Body of pancreas (tissue), 4 donors: ENCODE measurements at regions not wholly inside any gene's neighbourhood (a gene's known extent, or its start where the extent isn't known, plus 50 kb on each side); places are given as distances from the start of the nearest gene placed in this dataset.

Experiments used
- ATAC-seq: fragments of 150-250 bp; one replicate; pipeline ENCODE4 v1.9.1; 2016
- DNase-seq, 4 donors: peaks; one replicate each; pipeline ENCODE4 v3.0.0-alpha.2; 2019
- H3K27ac ChIP-seq, 4 donors: fragments of 200-600 bp; sonication (generic); 1 replicate in 3 of 4; 2 replicates in 1 of 4; pipeline versions ENCODE4 v1.5.1 to v1.6.1; 2016 to 2019; ENCODE audit warnings: mild to moderate bottlenecking in 1 of 4, mixed read lengths in 1 of 4, moderate library complexity in 1 of 4
- H3K27me3 ChIP-seq, 2 donors: fragments of 200-600 bp; sonication (generic); one replicate each; pipeline ENCODE4 v1.6.0; 2016; ENCODE audit warnings: mild to moderate bottlenecking in 1 of 2
- H3K36me3 ChIP-seq, 2 donors: fragments of 200-600 bp; sonication (generic); replicated peaks in 1 of 2; 2 replicates each; pipeline ENCODE4 v1.5.1; 2016; ENCODE audit warnings: low read depth in 2 of 2; ENCODE audit not compliant: insufficient read depth in 1 of 2
- H3K4me1 ChIP-seq: fragments of 200-600 bp; sonication (generic); one replicate; pipeline ENCODE4 v1.6.0; 2016
- H3K4me3 ChIP-seq, 2 donors: fragments of 200-600 bp; sonication (generic); 1 replicate in 1 of 2; 2 replicates in 1 of 2; pipeline ENCODE4 v1.5.1; 2016 to 2019
- H3K9me3 ChIP-seq, 3 donors: fragments of 200-600 bp; sonication (generic); 1 replicate in 2 of 3; 2 replicates in 1 of 3; pipeline ENCODE4 v1.5.1; 2016
- POLR2A ChIP-seq, 3 donors: fragments of 450-650 bp; IDR thresholded peaks; one replicate each; pipeline ENCODE4 v1.6.1; 2016; ENCODE audit warnings: antibody characterized with exemption in 3 of 3, mild to moderate bottlenecking in 2 of 3
- WGBS, 2 donors: methylation state at CpG; one replicate each; pipeline ENCODE4 v1.1.5; 2017; 5-methylcytosine and 5-hydroxymethylcytosine counted together
- intact Hi-C: fragments of 100-400 bp; cut with DNase I; formaldehyde crosslinking; loops from one replicate; pipeline ENCODE4 v1.15.1; 2023
- TF ChIP-seq, protein P1 (sequence below), 7 experiments: fragments of 450-650 bp in 4 of 7; fragments of 200-600 bp in 3 of 7; sonication (generic) in 3 of 7; IDR thresholded peaks; one replicate each; pipeline ENCODE4 v1.5.1; 2016 to 2019; ENCODE audit warnings: antibody characterized with exemption in 7 of 7

DNA sequence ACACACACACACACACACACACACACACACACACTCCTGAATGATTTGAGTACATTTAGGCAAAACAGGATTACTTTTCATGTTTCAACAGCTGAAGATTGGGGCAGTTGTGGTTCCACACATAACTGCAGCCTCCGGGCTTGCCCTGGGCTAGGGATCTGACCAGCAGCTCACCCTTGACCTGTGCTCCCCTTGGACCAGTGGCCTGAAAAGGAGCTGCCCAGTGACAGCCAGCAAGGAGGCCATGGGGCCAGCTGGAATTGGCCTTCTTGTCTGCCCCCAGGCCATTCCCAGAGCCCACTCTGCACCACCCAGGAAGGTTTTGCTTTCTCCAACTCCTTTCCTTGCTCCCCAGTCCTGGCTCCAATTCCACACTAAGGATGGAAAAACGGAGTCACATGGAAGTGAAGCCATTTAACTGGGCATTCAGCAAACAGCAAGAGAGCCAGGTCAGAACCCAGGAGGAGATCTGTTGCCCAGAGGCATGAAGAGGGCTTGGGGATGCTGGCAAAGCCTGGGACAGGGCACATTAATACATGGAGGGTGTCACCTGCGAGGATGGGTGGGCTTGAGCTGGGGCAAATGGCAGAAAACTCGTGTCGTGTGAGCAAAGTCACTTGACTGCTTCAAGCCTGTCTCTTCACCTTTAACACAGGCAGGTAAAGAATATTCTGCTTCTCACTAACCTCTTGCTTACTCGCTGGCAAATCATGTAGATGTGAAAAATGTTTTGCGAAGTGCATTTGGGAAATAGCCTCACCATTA, 61.5 kb upstream of the GDF10 start:
- WGBS, 2 donors, result 89 to 94% methylated on average over 6 to 7 of the region's 7 CpGs

DNA sequence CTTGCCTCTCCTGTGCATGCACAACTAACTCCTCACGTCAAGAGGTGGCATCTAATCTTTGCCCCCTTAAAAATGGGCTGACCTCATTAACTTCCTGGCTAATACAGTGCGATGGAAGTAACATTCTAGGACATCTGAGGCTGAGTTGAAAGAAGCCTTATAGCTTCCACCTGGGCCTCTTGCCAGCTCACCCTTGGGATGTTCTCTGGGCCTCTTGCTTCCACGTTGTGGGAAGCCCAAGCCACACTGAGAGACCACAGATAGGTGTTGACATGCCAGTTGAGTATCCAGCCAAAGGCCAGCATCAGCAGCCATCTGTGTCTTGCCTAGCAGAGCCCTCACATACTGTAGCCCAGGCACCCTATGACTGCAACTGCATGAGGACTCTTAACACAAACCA, 60.8 kb upstream of the GDF10 start:
- no peak for DNase-seq
- 79 to 95% methylated on average over 3 of the region's 3 CpGs for WGBS, 2 donors

More for the DNA sequence above, 61.5 kb upstream of the GDF10 start:
- Histone ChIP-seq H3K27ac (no peak overlapping the region), H3K4me3 (no peak overlapping the region), H3K27me3 (no peaks in the 10 kb centered on the region), H3K36me3 (no peaks in the 10 kb centered on the region), H3K9me3 (no peaks in the 10 kb centered on the region), H3K4me1 (no peaks in the 10 kb centered on the region)
- ATAC-seq (no peak), DNase-seq (no peak)
- intact Hi-C loops, result no loop called here
- TF ChIP-seq, protein P1, sequence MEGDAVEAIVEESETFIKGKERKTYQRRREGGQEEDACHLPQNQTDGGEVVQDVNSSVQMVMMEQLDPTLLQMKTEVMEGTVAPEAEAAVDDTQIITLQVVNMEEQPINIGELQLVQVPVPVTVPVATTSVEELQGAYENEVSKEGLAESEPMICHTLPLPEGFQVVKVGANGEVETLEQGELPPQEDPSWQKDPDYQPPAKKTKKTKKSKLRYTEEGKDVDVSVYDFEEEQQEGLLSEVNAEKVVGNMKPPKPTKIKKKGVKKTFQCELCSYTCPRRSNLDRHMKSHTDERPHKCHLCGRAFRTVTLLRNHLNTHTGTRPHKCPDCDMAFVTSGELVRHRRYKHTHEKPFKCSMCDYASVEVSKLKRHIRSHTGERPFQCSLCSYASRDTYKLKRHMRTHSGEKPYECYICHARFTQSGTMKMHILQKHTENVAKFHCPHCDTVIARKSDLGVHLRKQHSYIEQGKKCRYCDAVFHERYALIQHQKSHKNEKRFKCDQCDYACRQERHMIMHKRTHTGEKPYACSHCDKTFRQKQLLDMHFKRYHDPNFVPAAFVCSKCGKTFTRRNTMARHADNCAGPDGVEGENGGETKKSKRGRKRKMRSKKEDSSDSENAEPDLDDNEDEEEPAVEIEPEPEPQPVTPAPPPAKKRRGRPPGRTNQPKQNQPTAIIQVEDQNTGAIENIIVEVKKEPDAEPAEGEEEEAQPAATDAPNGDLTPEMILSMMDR (IDR thresholded peaks at IDR 0.05), result no peak
- no peak for TF ChIP-seq POLR2A (IDR thresholded peaks at IDR 0.05)

DNA sequence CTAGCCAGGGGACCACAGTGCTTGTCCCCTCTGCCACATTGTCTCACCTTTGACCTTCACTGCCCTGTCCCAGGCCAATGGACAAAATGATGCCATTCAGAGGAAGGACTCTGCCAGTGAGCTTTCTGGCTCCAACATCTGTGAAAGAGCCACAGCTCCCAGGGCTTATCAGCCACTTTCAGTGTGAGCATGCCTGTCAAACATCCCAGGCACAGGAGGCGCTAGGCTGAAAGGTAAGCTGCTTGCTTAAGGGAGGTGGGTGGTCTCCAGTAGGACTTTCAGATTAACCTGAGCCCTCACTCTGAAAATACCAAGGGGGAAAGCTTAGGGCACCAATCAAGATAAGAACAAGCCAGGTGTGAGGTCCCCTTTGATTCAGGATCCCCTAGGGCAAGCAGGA, 59.8 kb upstream of the GDF10 start:
- Histone ChIP-seq H3K27me3 (no peaks in the 10 kb centered on the region), H3K4me1 (no peaks in the 10 kb centered on the region), H3K36me3 (no peaks in the 10 kb centered on the region), H3K4me3 (no peak overlapping the region), H3K27ac (no peak overlapping the region), H3K9me3 (no peaks in the 10 kb centered on the region)
- WGBS, 2 donors, result 80 to 94% methylated on average over 1 of the region's 1 CpG
- no peak for DNase-seq
- intact Hi-C loops, result no loop called here
- TF ChIP-seq, protein P1 (IDR thresholded peaks at IDR 0.05), result no peak
- TF ChIP-seq POLR2A (IDR thresholded peaks at IDR 0.05), result no peak
- no peak for ATAC-seq

More for the DNA sequence above, 60.8 kb upstream of the GDF10 start:
- Histone ChIP-seq H3K4me1 (no peaks in the 10 kb centered on the region), H3K4me3 (no peak overlapping the region), H3K36me3 (no peaks in the 10 kb centered on the region), H3K9me3 (no peaks in the 10 kb centered on the region), H3K27ac (no peak overlapping the region), H3K27me3 (no peaks in the 10 kb centered on the region)
- intact Hi-C loops, result no loop called here
- TF ChIP-seq, protein P1 (IDR thresholded peaks at IDR 0.05), result no peak
- TF ChIP-seq POLR2A (IDR thresholded peaks at IDR 0.05), result no peak
- no peak for ATAC-seq

DNA sequence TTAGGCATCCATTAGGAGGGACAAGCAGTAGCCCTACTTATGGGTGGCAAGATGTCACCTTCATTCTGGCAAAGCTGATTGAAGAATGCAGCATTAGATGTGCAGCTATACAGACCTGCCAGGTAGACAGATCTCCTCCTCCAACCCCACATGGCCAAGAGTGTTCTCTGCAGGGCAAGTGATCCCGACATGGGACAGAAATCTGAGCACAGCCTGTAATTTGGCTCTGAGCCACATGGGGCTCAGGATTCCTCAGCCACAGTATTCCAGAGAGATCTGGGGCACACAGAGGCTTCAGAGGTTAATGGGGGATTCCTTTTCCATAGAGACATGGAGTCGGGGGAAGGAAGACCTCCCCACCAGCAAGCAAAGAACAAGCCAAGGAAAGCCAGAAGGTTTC, 58.7 kb upstream of the GDF10 start:
- Histone ChIP-seq H3K27ac (no peak overlapping the region), H3K4me1 (no peaks in the 10 kb centered on the region), H3K36me3 (no peaks in the 10 kb centered on the region), H3K27me3 (no peaks in the 10 kb centered on the region), H3K4me3 (no peak overlapping the region), H3K9me3 (no peaks in the 10 kb centered on the region)
- no peak for TF ChIP-seq POLR2A (IDR thresholded peaks at IDR 0.05)
- TF ChIP-seq, protein P1 (IDR thresholded peaks at IDR 0.05), result no peak
- no peak for ATAC-seq
- intact Hi-C loops, result no loop called here
- 61 to 87% methylated on average over 2 of the region's 2 CpGs for WGBS, 2 donors
- no peak for DNase-seq
